Osteoblast (primary cell): ENCODE measurements at regions not wholly inside any gene's neighbourhood (a gene's known extent, or its start where the extent isn't known, plus 50 kb on each side); places are given as distances from the start of the nearest gene placed in this dataset.

Experiments used
- DNase-seq: peaks from one replicate; pipeline ENCODE4 v3.0.0; 2011; ENCODE audit warnings: low spot score, mixed read lengths; ENCODE audit not compliant: insufficient read length; ENCODE audit errors: missing footprints
- H2AFZ ChIP-seq: 2 replicates; pipeline ENCODE4 v1.6.0; 2011; ENCODE audit warnings: mild to moderate bottlenecking, low read length
- H3K27ac ChIP-seq: 2 replicates; pipeline ENCODE4 v1.5.1; 2011; ENCODE audit warnings: mild to moderate bottlenecking, low read depth, low read length, moderate library complexity
- H3K27me3 ChIP-seq: 2 replicates; pipeline ENCODE4 v1.6.0; 2012; ENCODE audit warnings: mild to moderate bottlenecking, control low read depth, inconsistent platforms, low read length, moderate library complexity; ENCODE audit not compliant: insufficient read depth
- H3K36me3 ChIP-seq: 2 replicates; pipeline ENCODE4 v1.5.1; 2011; ENCODE audit warnings: mild to moderate bottlenecking, low read length, control low read depth, moderate library complexity; ENCODE audit not compliant: insufficient read depth
- H3K4me1 ChIP-seq: 2 replicates; pipeline ENCODE4 v1.5.1; 2011; ENCODE audit warnings: mild to moderate bottlenecking, low read length, control low read depth, moderate library complexity; ENCODE audit not compliant: insufficient read depth
- H3K4me2 ChIP-seq: 2 replicates; pipeline ENCODE4 v1.6.0; 2011; ENCODE audit warnings: mild to moderate bottlenecking, low read length; ENCODE audit not compliant: insufficient read depth
- H3K4me3 ChIP-seq: fragments of 200-600 bp; sonication (generic); 3 replicates; pipeline ENCODE4 v1.5.1; 2012; ENCODE audit warnings: mild to moderate bottlenecking, low read length, inconsistent platforms; ENCODE audit not compliant: insufficient read depth
- H3K79me2 ChIP-seq: 2 replicates; pipeline ENCODE4 v1.6.0; 2012; ENCODE audit warnings: mild to moderate bottlenecking, low read length, control low read depth, inconsistent platforms; ENCODE audit not compliant: insufficient read depth
- H3K9me3 ChIP-seq: 2 replicates; pipeline ENCODE4 v1.5.1; 2011; ENCODE audit warnings: low read depth, low read length, control low read depth
- H4K20me1 ChIP-seq: 2 replicates; pipeline ENCODE4 v1.6.0; 2012; ENCODE audit warnings: mild to moderate bottlenecking, low read length, control low read depth; ENCODE audit not compliant: insufficient read depth
- CTCF ChIP-seq: IDR thresholded peaks from 2 replicates; pipeline ENCODE4 v1.5.1; 2011; ENCODE audit warnings: mild to moderate bottlenecking, low read depth, low read length, moderate library complexity; ENCODE audit errors: extremely low read depth

DNA sequence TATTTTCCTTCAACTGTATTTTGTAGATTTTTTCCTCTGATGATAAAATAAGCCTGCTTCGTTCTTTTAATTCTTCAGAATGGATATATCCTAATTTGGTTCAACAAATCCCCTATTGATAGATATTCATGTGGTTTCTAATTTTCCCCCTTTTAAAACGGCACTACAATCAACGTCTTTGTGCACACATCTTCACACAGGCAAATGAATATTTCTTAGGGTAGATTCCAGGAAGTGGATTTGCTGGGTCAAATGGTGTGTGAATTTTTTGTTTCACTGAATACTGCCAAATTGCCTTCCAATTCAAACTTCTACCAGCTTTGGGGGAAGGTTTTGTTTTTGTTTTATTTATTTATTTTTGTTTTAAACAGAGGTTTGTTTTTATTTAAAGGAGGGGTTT, 287.2 kb downstream of the FOXO1 start:
- Histone ChIP-seq H3K27ac (no peak overlapping the region), H3K36me3 (no peaks in the 10 kb centered on the region), H3K4me3 (no peak overlapping the region), H3K4me2 (no peak overlapping the region), H4K20me1 (no peaks in the 10 kb centered on the region), H3K4me1 (peaks cover 11% of the 10 kb centered on the region), H3K27me3 (no peaks in the 10 kb centered on the region), H3K79me2 (no peaks in the 10 kb centered on the region), H2AFZ (no peak overlapping the region), H3K9me3 (no peaks in the 10 kb centered on the region)
- TF ChIP-seq CTCF, result no peak
- no peak for DNase-seq

- peaks cover 11% of the 10 kb centered on the region for H3K4me1 ChIP-seq
- no peaks in the 10 kb centered on the region for H3K9me3 ChIP-seq
- no peak for TF ChIP-seq CTCF
- H3K36me3 ChIP-seq, result no peaks in the 10 kb centered on the region
- no peak overlapping the region for H3K4me3 ChIP-seq
- no peaks in the 10 kb centered on the region for H3K79me2 ChIP-seq
- no peaks in the 10 kb centered on the region for H4K20me1 ChIP-seq
- no peak overlapping the region for H2AFZ ChIP-seq
- H3K27me3 ChIP-seq, result no peaks in the 10 kb centered on the region
- H3K27ac ChIP-seq, result no peak overlapping the region
- no peak for DNase-seq
- H3K4me2 ChIP-seq, result no peak overlapping the region
These were observed 286.5 kb downstream of the FOXO1 start for GRCh38 chr13:40379794-40380578.

DNA sequence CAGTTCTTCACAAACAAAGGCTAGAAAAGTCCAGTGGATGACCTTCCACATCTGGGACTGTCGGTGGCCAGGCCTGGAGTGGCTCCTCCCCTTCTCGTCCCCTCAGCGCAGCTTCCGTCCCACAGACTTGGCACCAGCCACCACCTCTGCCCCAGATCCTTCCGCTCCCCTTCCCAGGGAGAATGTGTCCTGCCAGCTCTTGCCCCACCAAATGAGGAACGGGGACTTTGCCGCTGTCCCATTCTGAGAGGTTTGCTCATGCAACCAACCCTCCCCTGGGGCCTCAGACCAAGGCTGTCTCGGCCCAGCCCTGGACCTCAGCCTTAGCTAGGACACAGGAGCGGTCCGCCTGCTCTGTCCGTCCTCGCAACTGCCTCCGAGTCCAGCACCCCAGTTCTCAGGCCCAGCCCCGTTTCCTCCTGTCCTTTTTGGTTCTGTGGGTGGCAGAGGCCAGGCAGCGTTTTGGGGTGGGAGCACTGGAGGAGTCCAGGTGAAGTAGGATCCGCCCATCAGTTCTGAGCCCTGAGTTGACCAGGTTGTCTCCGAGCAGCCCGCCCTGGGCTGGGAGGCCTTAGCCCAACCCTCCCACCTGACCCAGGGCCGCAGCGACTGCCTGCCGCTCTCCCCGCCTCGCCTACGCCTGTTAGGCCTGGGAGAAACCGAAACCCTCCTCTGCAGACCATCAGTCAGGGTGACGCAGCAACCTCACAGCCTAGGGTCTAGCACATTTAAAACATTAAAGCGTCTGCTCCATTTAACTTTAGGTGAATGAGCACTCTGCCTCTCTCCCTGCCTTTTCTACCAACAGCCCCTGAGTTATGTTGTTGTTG, 284.3 kb downstream of the FOXO1 start:
- no peak overlapping the region for H3K4me3 ChIP-seq
- H3K79me2 ChIP-seq, result no peaks in the 10 kb centered on the region
- no peak for TF ChIP-seq CTCF
- H2AFZ ChIP-seq, result peak overlapping the region; percentile 43
- H3K4me2 ChIP-seq, result no peak overlapping the region
- no peak for DNase-seq
- H3K36me3 ChIP-seq, result no peaks in the 10 kb centered on the region
- H3K27ac ChIP-seq, result no peak overlapping the region
- H3K27me3 ChIP-seq, result no peaks in the 10 kb centered on the region
- H4K20me1 ChIP-seq, result no peaks in the 10 kb centered on the region
- no peaks in the 10 kb centered on the region for H3K9me3 ChIP-seq
- peaks cover 10% of the 10 kb centered on the region for H3K4me1 ChIP-seq

- Histone ChIP-seq H4K20me1 (no peaks in the 10 kb centered on the region), H3K4me3 (no peak overlapping the region), H3K4me2 (no peak overlapping the region), H2AFZ (peak overlapping the region; percentile 35), H3K36me3 (no peaks in the 10 kb centered on the region), H3K27ac (no peak overlapping the region), H3K9me3 (no peaks in the 10 kb centered on the region), H3K27me3 (no peaks in the 10 kb centered on the region), H3K79me2 (no peaks in the 10 kb centered on the region), H3K4me1 (no peaks in the 10 kb centered on the region)
- TF ChIP-seq CTCF, result no peak
- no peak for DNase-seq
These were observed 283.3 kb downstream of the FOXO1 start for GRCh38 chr13:40383132-40383531.
